HepG2 (cell line): ENCODE measurements at regions not wholly inside any gene's neighbourhood (a gene's known extent, or its start where the extent isn't known, plus 50 kb on each side); places are given as distances from the start of the nearest gene placed in this dataset.

Source experiments
- ATAC-seq: fragments of 200-7000 bp; cut with Tn5 transposase; 3 replicates; pipeline ENCODE4 v1.9.1; 2020; ENCODE audit warnings: mild to moderate bottlenecking, moderate library complexity
- BruUV-seq: library from RNA; stranded (reverse); fragments of 400-500 nt; replicated peaks from 2 replicates; lab custom pipeline; 2021; lab: Mats Ljungman, UMichigan
- CTCF ChIA-PET: fragments of 300-600 bp; formaldehyde crosslinking; extraction: SDS; loops from one replicate; lab custom pipeline; 2021; ENCODE audit warnings: low total read pairs, inconsistent platforms, low intra/inter-chr PET ratio; lab: Yijun Ruan, JAX
- POLR2A ChIA-PET: fragments of 350-600 bp; sonication (Branson Sonifier 250); formaldehyde crosslinking; loops from one replicate; lab custom pipeline; 2020; ENCODE audit warnings: antibody characterized with exemption, inconsistent platforms; lab: Yijun Ruan, JAX
- DNase-seq: peaks from one replicate; pipeline ENCODE4 v3.0.0-alpha.2; 2015; ENCODE audit warnings: low spot score
- FAIRE-seq: peaks from 3 replicates; lab custom pipeline; 2011; peaks lifted over from hg19 to GRCh38; lab: Jason Lieb, UNC
- H2AFZ ChIP-seq: one replicate; pipeline ENCODE4 v1.6.1; 2011; ENCODE audit warnings: low read length, inconsistent platforms
- H3K27ac ChIP-seq: fragments of 300-600 bp; 3 replicates; pipeline ENCODE4 v1.8.0; 2011; ENCODE audit warnings: mixed run types, mild to moderate bottlenecking, mixed read lengths, low read length, inconsistent platforms; ENCODE audit not compliant: insufficient read depth; ENCODE audit errors: extremely low read length
- H3K27me3 ChIP-seq, 2 experiments: fragments of 200-600 bp in 1 of 2; 2 replicates in 1 of 2; 3 replicates in 1 of 2; pipeline versions ENCODE4 v1.6.0 to v1.8.0; 2011; ENCODE audit warnings: low read length in 2 of 2, mild to moderate bottlenecking in 2 of 2, moderate library complexity in 2 of 2, inconsistent platforms in 1 of 2; ENCODE audit not compliant: insufficient read depth in 2 of 2, control insufficient read depth in 1 of 2
- H3K36me3 ChIP-seq, 2 experiments: fragments of 200-600 bp in 1 of 2; replicated peaks in 1 of 2; 2 replicates in 1 of 2; 3 replicates in 1 of 2; pipeline versions ENCODE4 v1.5.1 to v1.8.0; 2011; ENCODE audit warnings: low read length in 2 of 2, inconsistent platforms in 1 of 2; ENCODE audit not compliant: insufficient read depth in 2 of 2, control insufficient read depth in 1 of 2
- H3K4me1 ChIP-seq: 2 replicates; pipeline ENCODE4 v1.5.1; 2012; ENCODE audit warnings: low read length, inconsistent platforms; ENCODE audit not compliant: insufficient read depth
- H3K4me2 ChIP-seq: 2 replicates; pipeline ENCODE4 v1.6.0; 2011; ENCODE audit warnings: low read depth, low read length, inconsistent platforms
- H3K4me3 ChIP-seq, 3 experiments: fragments of 200-600 bp in 1 of 3; sonication (generic), shearing (Covaris generic) in 1 of 3; replicated peaks in 1 of 3; 2 replicates each; pipeline ENCODE4 v1.5.1; 2011 to 2016; ENCODE audit warnings: low read length in 3 of 3, inconsistent platforms in 2 of 3, low read depth in 2 of 3, mild to moderate bottlenecking in 2 of 3, control low read depth in 1 of 3, mixed read lengths in 1 of 3; ENCODE audit not compliant: insufficient read depth in 1 of 3
- H3K79me2 ChIP-seq: one replicate; pipeline ENCODE4 v1.6.1; 2011; ENCODE audit warnings: low read length, inconsistent platforms; ENCODE audit not compliant: insufficient read depth
- H3K9ac ChIP-seq: 2 replicates; pipeline ENCODE4 v1.6.0; 2011; ENCODE audit warnings: mild to moderate bottlenecking, low read depth, low read length, inconsistent platforms; ENCODE audit not compliant: insufficient read depth
- H3K9me3 ChIP-seq: 2 replicates; pipeline ENCODE4 v1.5.1; 2012; ENCODE audit warnings: mild to moderate bottlenecking, low read length
- H4K20me1 ChIP-seq: 2 replicates; pipeline ENCODE4 v1.6.0; 2011; ENCODE audit warnings: inconsistent platforms, mild to moderate bottlenecking, low read length, moderate library complexity; ENCODE audit not compliant: insufficient read depth
- ATF7 ChIP-seq, 2 experiments: fragments of 450-650 bp in 1 of 2; sonication (generic) in 1 of 2; formaldehyde crosslinking in 1 of 2; IDR thresholded peaks; 2 replicates each; pipeline versions ENCODE4 v1.4.0 to v1.6.1; 2016 to 2020; ENCODE audit warnings: antibody characterized with exemption in 1 of 2, mild to moderate bottlenecking in 1 of 2, missing genetic modification reagents in 1 of 2
- NR2F6 ChIP-seq, 2 experiments: IDR thresholded peaks; 2 replicates each; pipeline ENCODE4 v1.6.1; 2016; ENCODE audit warnings: antibody characterized with exemption in 1 of 2, mild to moderate bottlenecking in 1 of 2
- SCMH1 ChIP-seq: sonication (generic); formaldehyde crosslinking; IDR thresholded peaks from 2 replicates; pipeline ENCODE4 v1.9.0; 2021; ENCODE audit warnings: missing genetic modification reagents, mild to moderate bottlenecking, borderline replicate concordance
- YEATS2 ChIP-seq: sonication (generic); formaldehyde crosslinking; IDR thresholded peaks from 2 replicates; pipeline ENCODE4 v1.4.0; 2020; ENCODE audit warnings: missing genetic modification reagents, borderline replicate concordance
- ZBTB7B ChIP-seq: sonication (generic); formaldehyde crosslinking; IDR thresholded peaks from 2 replicates; pipeline ENCODE4 v1.4.0; 2020; ENCODE audit warnings: missing genetic modification reagents
- ZFP1 ChIP-seq: IDR thresholded peaks from 2 replicates; pipeline ENCODE4 v1.6.1; 2016
- ZNF251 ChIP-seq: sonication (generic); formaldehyde crosslinking; IDR thresholded peaks from 2 replicates; pipeline ENCODE4 v1.9.0; 2021; ENCODE audit warnings: mild to moderate bottlenecking, missing genetic modification reagents
- WGBS: methylation state at CpG from one replicate; pipeline ENCODE4 v1.1.6; 2017; ENCODE audit warnings: low lambda C conversion rate; 5-methylcytosine and 5-hydroxymethylcytosine counted together
- in situ Hi-C: cut with HindIII; loops from 2 replicates; pipeline ENCODE4 v1.10.0; 2017; ENCODE audit warnings: low pct_unique_long_range_greater_than_20kb; ENCODE audit not compliant: extremely low pct_ligation_motif_present
- intact Hi-C: fragments of 100-400 bp; cut with micrococcal nuclease; formaldehyde crosslinking; loops from one replicate; pipeline ENCODE4 v1.10.0; 2022; ENCODE audit not compliant: unreplicated experiment
- TF ChIP-seq, protein P1 (sequence below): IDR thresholded peaks from 2 replicates; pipeline ENCODE4 v1.6.1; 2018; ENCODE audit warnings: missing genetic modification reagents, mild to moderate bottlenecking, missing compliant biosample characterization
- TF ChIP-seq, protein P2 (sequence below): sonication (generic); formaldehyde crosslinking; conservative IDR thresholded peaks from 2 replicates; pipeline ENCODE4 v1.4.0; 2020; ENCODE audit warnings: missing genetic modification reagents

DNA sequence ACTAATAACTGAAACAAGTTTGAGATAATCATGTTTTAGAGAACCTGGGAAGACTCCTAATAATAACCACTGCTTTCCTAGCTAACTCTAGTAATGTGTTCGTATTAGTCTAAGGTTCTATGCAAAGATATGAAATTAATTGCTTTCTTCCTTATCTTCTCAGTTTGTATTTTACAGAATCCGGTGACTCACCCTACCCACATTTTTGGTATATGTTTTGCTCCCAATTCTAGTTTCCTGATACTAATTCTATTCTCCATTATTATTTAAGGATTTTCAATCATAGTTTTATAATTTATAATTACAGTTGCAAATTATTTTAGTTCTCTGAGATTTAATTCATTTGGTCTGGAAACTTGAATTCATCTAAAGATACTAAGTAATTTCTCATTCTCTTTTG lies 394.6 kb upstream of the SETBP1 start (continued):
- TF ChIP-seq SCMH1 (CRISPR knock-in tag) (no peak), ZNF251 (CRISPR knock-in tag) (no peak), ZFP1 (no peak), ZBTB7B (CRISPR knock-in tag) (no peak), YEATS2 (CRISPR knock-in tag) (no peak), NR2F6 (IDR thresholded peaks at IDR 0.05) (no peak), NR2F6 (CRISPR knock-in tag; IDR thresholded peaks at IDR 0.05) (no peak)
- TF ChIP-seq, protein P1, sequence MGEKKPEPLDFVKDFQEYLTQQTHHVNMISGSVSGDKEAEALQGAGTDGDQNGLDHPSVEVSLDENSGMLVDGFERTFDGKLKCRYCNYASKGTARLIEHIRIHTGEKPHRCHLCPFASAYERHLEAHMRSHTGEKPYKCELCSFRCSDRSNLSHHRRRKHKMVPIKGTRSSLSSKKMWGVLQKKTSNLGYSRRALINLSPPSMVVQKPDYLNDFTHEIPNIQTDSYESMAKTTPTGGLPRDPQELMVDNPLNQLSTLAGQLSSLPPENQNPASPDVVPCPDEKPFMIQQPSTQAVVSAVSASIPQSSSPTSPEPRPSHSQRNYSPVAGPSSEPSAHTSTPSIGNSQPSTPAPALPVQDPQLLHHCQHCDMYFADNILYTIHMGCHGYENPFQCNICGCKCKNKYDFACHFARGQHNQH (CRISPR knock-in tag), result no peak

DNA sequence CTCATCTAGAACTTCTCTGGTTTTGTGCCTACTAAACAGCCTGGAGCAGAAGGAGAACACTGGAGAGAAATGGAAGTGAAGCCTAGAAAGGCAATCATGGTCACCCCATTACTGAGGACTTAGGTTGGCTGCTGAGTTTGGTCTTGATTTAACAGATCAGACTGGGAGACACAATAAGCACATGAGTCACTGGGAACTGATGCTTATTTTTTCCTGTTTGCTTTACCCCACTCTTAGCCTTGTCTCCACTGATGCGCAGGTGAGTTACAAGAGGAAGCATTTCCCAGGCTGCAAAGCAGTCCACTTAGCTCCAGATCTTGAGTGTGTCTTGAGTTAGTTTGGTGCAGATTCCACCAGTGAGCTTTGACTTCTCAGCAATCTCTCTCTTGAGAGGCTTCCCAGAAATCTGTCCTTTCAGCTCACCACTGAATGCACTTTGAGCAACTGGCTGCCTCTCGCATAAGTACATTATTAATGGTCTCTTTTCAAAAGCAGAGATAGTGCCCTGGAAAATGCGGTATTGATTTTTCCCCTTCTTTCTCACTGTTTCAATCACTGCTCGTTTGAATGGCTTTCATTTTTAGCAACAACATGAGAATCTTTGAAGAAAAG lies 390.2 kb upstream of the SETBP1 start:
- H3K4me2 ChIP-seq, result no peak overlapping the region
- H3K27me3 ChIP-seq, result no peaks in the 10 kb centered on the region
- 9% methylated on average over 4 of the region's 4 CpGs for WGBS
- H3K4me1 ChIP-seq, result no peaks in the 10 kb centered on the region
- no TSS peak for BruUV-seq
- TF ChIP-seq, protein P2, sequence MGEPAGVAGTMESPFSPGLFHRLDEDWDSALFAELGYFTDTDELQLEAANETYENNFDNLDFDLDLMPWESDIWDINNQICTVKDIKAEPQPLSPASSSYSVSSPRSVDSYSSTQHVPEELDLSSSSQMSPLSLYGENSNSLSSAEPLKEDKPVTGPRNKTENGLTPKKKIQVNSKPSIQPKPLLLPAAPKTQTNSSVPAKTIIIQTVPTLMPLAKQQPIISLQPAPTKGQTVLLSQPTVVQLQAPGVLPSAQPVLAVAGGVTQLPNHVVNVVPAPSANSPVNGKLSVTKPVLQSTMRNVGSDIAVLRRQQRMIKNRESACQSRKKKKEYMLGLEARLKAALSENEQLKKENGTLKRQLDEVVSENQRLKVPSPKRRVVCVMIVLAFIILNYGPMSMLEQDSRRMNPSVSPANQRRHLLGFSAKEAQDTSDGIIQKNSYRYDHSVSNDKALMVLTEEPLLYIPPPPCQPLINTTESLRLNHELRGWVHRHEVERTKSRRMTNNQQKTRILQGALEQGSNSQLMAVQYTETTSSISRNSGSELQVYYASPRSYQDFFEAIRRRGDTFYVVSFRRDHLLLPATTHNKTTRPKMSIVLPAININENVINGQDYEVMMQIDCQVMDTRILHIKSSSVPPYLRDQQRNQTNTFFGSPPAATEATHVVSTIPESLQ (CRISPR knock-in tag), result no peak
- TF ChIP-seq ATF7 (IDR thresholded peaks at IDR 0.05) (no peak), ATF7 (CRISPR knock-in tag; IDR thresholded peaks at IDR 0.05) (no peak)
- TF ChIP-seq, all 625 proteins: peak for 0
- FAIRE-seq (no peak), ATAC-seq (no peak), DNase-seq (no peak)
- H3K79me2 ChIP-seq, result no peaks in the 10 kb centered on the region
- H3K27ac ChIP-seq, result no peak overlapping the region
- in situ Hi-C loops, result no loop called here
- no peaks in the 10 kb centered on the region for H4K20me1 ChIP-seq
- H3K9me3 ChIP-seq, result peaks cover 65% of the 10 kb centered on the region
- CTCF ChIA-PET, result no interaction called here
- no peak overlapping the region for H3K9ac ChIP-seq
- POLR2A ChIA-PET, result no interaction called here
- no peak overlapping the region for H2AFZ ChIP-seq
- intact Hi-C loops, result no loop called here
- H3K36me3 ChIP-seq, result no peaks in the 10 kb centered on the region
- no peak overlapping the region for H3K4me3 ChIP-seq
